ENCODE measurements at regions not wholly inside any gene's neighbourhood (a gene's known extent, or its start where the extent isn't known, plus 50 kb on each side); places are given as distances from the start of the nearest gene placed in this dataset.

DNA sequence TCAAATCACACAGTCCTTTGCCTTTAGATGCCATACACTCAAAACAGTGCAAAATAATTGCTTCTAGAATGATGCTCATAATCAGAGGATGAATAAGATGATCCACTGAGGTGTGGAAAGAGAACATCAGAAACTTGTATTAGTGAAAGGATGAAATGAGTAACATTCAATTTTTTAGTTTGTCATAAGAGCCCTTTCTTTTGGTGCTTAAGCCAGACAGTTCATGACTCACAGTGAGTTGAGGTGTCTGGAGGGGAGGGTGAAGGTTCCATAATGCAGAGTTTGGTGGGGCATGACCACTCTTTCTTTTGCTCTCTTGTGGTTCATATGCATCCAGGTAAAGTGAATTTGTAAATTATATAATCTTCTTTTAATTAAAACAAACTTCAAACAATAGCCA is 415.0 kb upstream of the CELF4 start:
- DNase-seq: no peak

DNA sequence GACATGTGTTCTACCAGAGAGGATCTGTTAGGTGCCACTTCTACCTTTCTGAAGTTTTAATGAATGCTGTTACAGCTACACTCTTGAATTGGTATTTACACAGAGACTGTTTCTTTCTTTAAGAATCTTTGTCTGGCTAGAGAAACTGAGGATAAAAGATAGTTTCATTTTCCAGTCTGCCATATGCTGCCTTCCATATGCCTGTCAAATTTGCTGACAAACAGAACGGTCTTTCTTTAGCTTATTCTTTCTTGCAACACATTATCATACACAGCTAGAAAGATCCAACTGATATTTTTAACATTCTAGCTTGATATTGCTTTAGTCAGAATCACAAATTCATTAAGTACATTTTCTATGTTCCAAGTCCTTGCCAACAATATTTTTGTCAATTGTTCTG is 409.8 kb upstream of the CELF4 start:
- no peak for DNase-seq

DNA sequence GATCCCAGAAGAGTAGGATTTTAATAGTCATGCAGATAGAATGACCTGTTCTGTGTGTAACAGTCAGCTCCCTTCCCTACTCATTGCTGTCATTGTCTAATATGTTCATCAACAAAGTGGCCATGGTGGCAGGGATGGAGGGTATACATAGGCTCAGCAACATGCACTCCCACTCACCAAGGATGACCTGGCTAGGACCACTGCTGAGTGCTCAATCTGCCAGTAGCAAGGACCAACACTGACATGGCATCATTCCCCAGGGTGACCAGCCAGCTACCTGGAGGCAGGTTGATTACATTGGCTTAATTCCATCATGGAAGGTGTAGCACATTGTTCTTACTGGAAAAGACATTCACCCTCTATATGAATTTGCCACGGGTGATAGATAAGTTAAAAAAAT is 401.7 kb upstream of the CELF4 start:
- no peak for DNase-seq

DNA sequence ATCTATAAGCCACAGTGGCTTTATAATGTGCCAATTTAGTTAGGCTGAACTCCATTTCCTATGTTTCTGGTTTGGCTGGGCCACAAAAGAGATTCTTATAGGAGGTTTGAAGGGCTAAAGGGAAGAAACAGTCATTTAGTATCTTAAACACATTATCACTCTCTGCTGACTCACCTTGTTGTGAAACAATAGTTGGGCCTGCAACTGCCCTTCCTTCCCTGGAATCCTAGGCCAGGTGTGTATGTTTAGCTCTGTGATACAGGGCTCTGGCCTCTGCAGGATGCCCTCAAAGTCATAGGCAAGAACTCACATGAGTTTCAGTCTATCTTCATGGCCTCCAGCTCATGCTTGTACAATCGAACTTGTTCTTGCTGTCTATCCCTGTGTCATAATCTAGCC is 400.0 kb upstream of the CELF4 start:
- DNase-seq: no peak

DNA sequence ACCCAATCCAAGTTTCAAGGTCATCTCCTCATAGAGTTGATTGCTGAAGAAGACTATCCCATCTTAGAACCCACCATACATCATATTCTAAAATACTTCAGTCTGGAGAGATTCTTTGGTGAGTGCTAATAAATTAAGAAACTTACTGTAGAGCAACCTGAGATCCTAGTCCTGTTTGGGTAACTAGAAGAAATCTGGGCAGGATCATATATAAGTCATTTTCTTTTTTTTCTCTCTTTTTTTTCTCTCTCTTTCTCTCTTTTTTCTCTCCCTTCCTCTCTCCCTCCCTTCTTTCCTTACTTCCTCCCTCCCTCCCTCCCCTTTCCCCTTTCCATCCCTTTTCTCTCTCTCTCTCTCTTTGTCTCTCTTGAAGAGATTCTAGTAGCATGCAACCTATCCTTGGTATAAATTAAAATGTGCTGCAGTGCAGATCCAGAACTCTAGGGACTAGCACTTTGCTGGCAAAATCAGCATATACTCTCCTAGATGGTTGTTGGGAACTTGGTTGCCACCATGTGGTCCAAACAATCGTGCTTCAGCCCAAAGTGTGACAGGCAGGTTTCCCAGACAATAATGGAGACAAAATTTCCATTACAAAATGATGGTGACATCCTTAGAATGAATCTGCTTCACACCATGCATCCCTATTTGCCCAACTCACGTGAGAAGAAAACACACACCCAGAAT is 399.4 kb upstream of the CELF4 start:
- no peak for DNase-seq

DNA sequence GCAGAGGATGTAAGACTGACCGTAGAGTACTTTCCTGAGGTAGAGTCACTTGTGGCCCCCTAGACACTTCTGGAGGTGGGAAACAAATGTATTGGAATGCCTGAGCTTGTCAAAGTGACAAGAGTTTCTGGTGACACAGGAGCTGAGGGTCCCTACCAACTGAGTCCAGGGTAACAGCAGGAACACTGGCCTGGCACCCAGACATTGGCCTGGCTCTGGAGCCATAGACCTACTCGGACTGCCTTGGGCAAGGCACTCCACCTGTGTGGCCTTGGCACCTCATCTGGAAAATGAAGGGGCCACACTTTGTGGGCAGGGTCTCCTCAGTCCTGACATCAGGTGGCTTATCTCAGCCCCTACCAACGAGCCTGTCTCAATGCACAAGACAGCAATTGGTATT is 398.2 kb upstream of the CELF4 start:
- no peak for DNase-seq

DNA sequence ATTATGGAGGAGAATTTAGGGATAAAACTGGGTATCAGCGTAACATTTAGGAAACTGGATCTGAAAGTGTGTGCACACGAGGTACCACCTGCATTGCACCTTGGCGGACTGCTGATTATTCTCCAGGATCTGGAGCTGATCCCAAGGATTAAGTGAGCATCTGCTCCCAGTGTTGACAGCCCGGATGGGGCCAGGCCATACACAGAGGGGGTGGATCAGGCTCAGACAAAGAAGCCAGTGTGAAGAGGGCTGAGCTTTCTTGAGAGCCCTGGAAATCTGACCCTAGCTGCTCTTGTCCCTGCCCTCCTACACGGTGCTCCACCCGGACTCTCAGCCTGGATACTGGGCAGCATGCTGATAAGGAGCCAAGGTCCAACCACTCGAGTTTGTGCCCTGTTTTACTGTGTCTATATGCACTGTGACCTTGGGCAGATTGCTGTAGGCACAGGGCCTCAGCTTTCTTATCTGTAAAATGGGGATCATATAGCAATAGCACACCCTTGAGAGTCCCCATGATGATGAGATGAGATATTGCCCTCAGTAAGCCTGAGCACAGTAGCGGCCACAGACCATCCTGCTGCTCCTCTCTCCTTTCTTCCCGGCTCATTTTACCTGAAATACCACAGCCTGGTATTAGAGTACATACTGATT is 396.8 kb upstream of the CELF4 start:
- DNase-seq: no peak

DNA sequence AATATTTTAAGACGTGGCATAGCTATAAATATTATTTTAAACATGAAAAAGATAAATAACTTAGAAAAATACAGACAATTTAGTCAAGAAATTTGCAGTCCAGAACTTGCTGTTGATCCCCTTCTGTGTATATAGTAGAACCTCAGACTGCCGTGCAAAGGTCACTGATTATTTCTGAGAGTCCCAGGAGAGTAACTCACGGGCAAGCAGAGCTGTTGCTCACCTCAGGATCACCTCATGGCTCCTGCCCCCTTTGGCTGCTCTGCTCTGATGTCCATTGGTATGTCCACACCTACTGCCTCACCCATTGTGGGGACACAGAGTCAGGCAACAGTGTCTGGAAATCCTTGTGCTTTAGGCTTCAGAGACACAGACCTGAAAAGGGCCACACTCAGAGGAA is 392.9 kb upstream of the CELF4 start:
- no peak for DNase-seq

DNA sequence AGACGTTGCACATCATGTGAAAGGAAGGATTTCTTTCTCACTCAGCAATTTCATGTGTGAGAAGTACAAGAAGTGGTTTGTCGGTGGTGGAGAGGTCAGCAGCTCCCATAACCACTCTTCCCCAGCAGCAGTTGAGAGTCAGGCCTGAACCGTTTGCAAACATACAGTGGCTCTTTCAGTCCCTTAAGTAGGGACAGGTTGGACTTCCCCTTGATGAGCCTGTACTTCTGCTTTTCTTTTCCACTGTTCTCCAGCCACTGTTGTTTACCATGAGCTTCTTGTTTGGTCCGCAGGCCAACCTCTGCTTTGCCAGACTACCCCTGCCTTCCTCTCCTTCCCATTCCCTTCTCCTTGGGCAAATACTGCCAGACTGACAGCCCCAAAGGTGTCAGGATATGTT is 391.3 kb upstream of the CELF4 start:
- DNase-seq: no peak

DNA sequence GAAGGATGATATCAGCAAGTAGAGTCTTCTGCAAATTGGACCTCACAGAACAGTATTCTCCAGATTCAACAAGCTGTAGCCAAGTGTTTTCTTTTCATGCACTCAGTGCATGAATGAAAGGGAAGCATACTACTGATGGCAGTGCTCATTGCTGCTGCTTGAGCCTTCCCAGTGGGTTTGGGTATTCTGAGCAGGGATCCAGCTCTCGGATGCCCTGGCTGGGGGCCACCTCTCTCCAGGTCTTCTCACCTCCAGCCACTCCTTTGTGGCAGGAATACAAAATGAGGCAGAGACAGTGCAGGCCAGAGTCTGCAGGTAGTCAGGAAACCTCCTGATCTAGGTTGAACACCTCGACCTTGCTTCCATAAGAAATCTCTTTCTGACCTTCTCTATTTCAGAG is 390.4 kb upstream of the CELF4 start:
- DNase-seq: no peak

DNA sequence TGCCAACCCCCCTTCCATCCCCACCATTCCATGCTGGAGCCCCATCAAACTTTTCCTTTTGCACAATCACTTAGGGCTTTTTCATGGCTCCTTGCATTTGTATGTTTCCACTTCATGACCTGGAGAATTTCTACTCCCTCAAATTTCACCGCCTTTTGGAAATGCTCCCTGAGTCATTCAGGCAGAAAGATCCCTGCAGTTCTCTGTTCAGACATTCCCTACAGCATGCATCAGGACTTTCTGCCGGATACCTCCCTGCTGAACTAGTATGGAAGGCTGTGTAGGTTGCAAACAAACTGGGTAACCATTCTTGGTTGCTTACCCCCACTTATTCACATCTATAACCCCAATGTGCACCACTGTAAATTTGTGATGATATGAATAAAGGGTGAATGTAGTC is 389.6 kb upstream of the CELF4 start:
- no peak for DNase-seq

DNA sequence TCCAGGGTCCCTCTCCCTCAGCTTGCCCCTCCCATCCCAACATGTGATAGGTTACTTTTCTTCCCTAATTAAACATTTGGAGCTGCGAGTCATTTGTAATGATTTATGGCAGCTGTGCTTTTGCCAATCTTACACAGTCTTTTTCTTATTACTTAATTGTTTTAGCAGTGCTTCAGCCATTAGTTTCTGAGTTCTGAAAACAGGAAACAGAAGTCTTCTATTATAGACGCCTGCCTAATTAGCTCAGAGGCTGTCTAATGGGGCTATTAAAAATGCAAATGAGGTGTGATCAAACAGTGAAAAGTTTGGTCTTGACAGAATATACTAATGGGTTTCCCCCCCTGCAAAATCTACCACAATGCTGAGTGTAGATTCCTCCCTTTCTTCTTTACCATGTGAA is 388.3 kb upstream of the CELF4 start:
- DNase-seq: no peak

DNA sequence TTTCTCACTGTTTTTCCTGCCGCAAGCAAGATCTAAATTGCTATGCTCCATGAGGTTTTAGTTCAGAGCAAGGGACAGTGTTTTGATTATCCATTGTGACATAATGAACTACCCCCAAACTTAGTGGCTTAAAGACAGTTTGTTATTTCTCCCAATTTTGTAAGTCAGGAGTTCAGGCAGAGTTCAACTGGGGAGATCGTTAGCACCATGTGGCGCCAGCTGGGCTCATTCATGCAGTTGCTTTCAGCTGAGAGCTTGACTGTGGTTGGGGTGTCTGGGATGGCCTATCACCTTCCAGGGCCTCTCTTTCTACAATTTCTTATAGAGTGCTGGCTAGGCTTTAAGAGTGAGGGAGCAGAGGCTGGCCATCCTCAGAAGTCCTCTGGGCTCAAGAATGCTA is 382.9 kb upstream of the CELF4 start:
- no peak for DNase-seq

DNA sequence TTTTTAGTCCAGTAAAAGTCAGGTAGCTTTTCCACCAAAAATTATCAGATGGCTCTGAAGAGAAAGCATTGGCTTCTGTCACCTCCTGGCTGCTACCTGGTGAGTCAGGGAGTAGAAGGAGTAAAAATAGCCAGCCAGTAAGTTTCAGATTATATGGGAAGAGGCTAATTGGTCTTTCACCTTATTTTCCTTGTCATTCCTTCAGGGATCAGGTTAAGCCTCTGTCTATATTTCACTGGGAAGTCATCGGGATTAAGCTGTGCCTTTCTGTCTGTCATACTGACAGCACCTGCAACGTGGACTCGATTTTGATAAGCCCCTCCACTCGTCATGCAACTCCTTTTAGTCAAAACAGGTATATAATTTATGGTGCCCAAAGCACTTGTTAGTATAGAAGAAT is 380.7 kb upstream of the CELF4 start:
- DNase-seq: no peak

DNA sequence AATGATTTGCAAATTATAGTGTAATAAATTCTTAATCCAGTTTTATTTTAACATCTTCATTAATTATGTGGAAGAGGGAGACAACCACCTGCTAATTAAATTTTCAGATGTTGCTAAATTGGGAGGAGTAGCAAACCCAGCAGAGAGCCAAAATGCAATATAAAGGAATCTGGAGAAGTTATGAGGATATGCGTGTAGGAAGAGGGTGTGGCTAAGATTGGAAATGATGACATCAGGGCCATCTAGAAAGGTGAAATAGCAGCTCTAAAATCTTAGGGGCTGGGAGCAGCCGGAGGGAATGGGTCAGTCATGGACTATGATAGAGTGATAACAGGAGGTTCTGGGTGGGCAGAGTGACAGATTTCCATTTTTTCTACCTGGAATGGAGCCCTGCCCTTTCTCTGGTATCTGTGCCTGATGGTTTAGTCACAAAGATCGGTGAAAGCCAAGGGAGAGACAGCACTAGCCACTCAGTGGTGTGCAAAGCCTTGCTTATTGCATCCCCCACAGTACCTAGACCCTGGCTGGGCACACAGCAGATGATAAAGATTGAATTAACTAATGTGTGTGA is 379.2 kb upstream of the CELF4 start:
- DNase-seq: no peak

DNA sequence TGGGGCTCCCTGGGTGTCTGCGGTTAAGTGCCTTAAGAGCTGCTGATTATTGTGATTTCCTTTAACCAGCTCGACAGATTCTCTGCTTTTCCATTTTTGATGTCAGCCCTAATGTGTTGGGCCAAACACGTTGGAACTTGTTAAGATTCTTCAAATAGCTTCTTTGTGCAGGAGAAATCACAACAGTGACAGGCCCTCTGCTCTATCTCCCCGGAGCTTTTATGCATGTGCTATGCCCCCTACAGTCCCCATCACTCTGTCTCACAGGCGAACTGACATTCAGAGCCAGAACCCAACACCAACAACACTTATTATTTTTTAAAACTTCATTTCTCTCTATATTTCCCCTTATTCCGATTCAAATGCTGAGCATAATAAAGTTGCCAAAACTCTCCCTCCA is 371.7 kb upstream of the CELF4 start:
- no peak for DNase-seq

DNA sequence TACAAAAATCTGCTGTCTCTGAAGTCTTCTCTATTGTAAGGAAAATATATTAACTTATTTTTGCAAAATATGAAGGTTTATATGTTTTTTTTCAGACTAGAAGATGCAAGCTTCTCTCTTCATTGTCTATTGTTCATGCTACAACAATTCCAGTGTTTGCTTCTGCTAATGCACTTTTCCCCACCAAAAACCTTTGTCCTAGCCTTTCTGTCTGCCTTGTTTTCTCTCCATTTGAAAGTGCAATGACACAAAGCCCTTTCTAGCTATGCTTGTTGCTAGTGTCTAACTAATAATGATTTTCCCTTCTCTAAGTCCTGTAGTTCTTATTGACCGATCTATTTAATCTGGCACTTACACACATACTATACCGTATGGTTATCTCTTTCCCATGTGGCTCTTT is 369.5 kb upstream of the CELF4 start:
- DNase-seq: no peak

DNA sequence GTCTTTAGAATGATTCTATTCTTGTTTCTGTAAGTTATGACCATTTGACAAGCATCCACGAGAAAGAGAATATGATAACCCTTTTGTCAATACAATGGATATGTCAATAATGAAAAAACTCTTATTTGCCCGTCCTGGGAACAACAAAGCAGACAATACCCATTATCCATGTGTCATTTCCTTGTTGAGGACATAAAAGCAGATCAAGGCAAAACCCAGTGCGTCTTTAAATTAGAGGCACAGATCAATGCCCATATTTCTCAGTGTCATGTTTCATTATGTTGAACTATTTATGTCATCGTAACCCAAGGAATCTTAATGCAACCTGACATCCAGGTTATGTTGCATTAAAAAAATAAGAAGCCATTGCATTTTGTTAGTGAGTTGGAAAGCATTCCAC is 365.0 kb upstream of the CELF4 start:
- no peak for DNase-seq

DNA sequence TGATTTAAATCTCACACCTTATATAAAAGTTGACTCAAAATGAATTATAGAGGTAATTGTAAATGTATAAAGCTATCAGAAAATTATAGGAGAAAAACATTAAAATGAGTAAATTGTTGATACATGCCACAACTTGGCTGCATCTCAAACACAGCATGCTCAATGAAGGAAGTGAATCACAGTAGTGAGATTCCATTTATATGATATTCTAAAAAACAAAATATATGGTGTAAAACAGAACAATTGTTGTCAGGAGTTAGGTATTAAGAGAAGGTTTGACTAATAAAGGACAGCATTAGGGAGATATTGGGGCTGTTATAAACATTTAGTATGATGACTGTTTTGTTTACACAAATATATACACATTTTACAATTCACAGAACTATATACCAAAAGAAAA is 356.6 kb upstream of the CELF4 start:
- DNase-seq: no peak

DNA sequence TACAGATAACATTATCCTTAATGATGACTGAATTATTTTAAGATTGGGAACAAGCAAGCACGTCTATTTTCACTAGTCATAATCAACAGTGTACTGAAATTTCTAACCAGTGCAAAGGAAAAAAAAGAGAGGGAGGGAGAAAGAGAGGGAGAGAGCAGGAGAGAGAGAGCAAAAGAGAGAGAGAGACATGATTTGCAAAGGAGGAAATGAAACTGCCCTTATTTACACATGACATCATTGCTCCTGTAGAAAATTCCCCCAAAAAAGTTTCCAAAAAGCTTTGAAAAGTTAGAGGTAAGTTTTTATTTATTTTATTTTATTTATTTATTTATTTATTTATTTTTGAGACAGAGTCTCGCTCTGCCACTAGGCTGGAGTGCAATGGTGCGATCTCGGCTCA is 355.3 kb upstream of the CELF4 start:
- DNase-seq: no peak

DNA sequence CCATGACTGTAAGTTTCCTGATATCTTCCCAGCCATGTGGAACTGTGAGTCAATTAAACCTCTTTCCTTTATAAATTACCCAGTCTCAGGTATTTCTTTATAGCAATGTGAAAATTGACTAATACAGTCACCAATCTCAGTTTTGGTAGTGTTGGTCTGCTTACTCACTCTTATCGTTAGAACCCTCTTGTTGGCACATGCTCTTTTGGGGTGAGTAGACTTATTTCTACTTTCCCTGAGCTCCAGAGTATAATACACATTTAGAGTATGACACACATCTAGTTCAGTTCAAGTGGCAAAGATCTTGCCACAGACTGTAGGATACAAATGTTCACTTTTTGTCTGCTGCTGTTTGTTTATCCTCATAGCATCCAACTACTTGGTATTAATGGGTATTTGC is 347.5 kb upstream of the CELF4 start:
- no peak for DNase-seq

DNA sequence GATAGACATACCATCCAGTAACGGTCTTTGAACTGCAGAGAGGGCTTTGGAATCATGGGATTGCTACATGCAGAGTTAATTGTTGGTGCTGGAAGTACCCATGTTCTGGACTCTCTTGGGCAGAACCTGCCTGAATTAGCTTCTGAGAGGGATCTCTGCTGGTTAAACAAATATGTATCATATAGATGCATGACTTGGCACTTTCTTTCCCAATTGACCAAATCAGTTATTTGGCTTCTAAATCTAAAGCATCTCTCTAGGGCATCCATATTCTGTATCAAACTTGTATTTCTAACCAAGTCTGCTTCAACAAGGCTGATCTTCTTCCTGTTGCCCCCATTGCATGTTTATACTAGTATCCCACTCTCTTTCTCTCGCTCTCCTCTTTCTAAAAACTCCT is 336.7 kb upstream of the CELF4 start:
- no peak for DNase-seq

DNA sequence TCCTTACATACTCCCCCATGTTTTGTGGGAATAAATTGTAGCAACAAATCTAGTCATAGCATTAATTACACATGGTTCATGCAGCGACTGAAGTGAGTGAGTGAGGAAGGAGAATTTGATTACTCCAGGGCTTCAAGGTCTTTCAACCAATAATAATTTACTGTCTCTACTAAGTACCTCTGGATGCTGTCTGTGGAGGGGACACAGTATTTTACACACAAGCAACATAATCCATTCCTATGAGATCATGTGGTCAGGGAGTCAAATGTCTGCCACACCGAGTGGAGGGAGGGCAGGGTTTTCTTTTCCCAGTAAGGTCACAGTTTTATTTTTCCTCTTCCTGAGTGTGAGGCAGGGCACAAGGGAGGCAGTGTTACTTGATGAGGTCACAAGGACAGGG is 334.7 kb upstream of the CELF4 start:
- no peak for DNase-seq

DNA sequence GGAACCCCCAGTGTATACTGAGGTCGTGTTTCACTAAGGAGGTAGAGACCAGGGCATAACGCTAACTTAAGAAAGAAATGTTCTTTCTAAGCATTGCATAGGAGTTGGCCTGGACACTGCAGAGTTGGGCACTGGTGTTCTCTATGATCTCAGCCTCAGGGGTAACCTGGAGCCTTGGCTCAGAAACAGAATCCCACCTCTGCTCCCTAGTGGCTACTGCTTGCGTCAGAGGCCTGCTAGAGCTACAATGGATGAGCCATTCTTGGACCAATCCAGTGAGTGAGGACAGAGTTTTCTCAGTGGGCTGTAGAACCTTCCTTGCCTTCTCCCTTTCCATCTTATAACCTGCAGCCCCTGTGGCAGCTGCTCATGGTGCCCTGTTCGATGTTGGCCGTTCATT is 324.4 kb upstream of the CELF4 start:
- no peak for DNase-seq

DNA sequence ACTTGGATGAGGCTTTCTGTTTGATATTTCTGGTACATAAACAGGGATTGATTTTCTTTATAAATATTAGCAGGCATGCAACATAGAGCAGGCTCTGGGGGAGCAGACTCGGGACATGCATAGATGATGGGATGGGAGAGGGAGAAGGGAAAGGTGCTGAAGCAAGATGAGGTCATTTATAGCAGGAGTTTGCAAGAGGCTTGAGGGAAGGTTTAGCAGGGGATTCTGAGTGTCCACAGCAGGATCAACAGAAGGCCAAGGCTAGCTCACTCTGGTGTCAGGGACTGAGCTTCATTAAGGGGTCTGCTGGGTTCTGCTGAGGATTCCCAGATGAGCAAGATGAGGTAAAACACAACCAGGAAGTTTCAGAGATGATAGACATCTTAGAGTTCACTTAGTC is 309.1 kb upstream of the CELF4 start:
- no peak for DNase-seq

All from hematopoietic multipotent progenitor cell treated with erythropoietin and hydrocortisone succinate and interleukin-3 and kit ligand, for 8 days (in vitro differentiated cells).